ENCODE measurements at regions not wholly inside any gene's neighbourhood (a gene's known extent, or its start where the extent isn't known, plus 50 kb on each side); places are given as distances from the start of the nearest gene placed in this dataset.

DNA sequence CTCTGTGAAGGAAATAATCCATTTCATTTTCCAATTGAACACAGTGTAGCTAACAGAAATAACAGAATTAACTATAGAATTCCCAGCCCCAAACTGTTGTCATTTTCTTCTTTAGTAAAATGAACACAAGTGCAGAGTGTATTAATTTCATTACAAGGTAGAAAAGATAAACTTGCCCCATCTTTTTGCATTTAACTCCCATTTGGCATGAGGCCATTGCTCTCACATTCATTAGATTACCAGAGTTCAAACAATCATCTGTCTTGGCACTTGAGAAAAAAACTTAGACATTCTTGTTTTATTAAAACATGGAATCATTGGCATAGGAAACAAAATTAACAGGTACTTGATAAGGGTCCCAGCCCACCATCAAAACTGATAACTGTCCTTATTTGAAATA lies 821.5 kb upstream of the C9orf72 start:
- Histone ChIP-seq H3K27ac (no peak overlapping the region), H3K9ac (ENCODE audit: low read depth in 2 of 2, low read length in 2 of 2) (no peak overlapping the region), H3K27me3 (no peaks in the 10 kb centered on the region), H3K36me3 (no peaks in the 10 kb centered on the region), H3K4me3 (no peak overlapping the region), H3K4me1 (no peaks in the 10 kb centered on the region), H3K9me3 (no peaks in the 10 kb centered on the region)
- TF ChIP-seq, protein P1, sequence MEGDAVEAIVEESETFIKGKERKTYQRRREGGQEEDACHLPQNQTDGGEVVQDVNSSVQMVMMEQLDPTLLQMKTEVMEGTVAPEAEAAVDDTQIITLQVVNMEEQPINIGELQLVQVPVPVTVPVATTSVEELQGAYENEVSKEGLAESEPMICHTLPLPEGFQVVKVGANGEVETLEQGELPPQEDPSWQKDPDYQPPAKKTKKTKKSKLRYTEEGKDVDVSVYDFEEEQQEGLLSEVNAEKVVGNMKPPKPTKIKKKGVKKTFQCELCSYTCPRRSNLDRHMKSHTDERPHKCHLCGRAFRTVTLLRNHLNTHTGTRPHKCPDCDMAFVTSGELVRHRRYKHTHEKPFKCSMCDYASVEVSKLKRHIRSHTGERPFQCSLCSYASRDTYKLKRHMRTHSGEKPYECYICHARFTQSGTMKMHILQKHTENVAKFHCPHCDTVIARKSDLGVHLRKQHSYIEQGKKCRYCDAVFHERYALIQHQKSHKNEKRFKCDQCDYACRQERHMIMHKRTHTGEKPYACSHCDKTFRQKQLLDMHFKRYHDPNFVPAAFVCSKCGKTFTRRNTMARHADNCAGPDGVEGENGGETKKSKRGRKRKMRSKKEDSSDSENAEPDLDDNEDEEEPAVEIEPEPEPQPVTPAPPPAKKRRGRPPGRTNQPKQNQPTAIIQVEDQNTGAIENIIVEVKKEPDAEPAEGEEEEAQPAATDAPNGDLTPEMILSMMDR (IDR thresholded peaks at IDR 0.05), result no peak
- no peak for DNase-seq
- intact Hi-C loops (cut with DNase I), result no loop called here

DNA sequence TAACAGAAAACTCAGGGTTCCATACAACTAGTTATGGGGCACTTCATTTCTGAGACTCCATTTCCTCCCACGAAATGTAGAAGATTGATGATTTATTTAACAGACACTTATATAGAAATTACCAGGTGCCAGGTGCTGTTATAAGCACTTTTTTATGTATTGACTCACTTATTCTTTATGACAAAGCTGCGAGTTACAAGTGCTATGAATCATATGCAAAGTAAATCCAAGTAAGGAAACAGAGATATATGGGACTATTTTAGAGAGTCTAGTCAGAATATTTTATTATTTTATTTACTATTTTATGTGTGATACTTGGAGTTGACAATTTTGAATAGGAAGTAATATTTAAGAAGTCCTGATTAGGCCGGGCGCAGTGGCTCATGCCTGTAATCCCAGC lies 822.8 kb upstream of the C9orf72 start:
- Histone ChIP-seq H3K27ac (no peak overlapping the region), H3K4me1 (no peaks in the 10 kb centered on the region), H3K27me3 (no peaks in the 10 kb centered on the region), H3K9ac (ENCODE audit: low read depth in 2 of 2, low read length in 2 of 2) (no peak overlapping the region), H3K9me3 (no peaks in the 10 kb centered on the region), H3K4me3 (no peak overlapping the region), H3K36me3 (no peaks in the 10 kb centered on the region)
- DNase-seq, result no peak
- TF ChIP-seq, protein P1 (IDR thresholded peaks at IDR 0.05), result no peak
- intact Hi-C loops (cut with DNase I), result no loop called here

DNA sequence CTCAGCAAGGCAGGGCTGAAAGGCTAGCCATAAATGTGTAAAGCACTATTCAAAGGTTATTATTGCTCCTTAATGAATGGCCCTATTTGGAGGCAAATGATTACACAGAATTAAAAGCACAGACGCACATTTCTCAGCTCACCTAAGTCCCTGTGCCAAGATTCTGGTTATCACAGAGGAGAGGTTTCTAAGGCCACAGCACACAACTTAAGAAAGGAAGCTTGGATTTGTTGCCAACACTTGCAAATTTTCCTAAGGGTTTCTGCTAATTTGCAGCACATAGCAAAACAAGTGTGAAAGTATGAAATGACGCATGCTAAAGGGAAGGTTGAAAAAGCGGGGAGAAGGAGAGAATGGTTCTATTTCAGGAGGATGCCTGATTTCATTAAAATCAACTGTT lies 834.1 kb upstream of the C9orf72 start:
- H3K36me3 ChIP-seq, result no peaks in the 10 kb centered on the region
- H3K4me1 ChIP-seq, result no peaks in the 10 kb centered on the region
- TF ChIP-seq, protein P1 (IDR thresholded peaks at IDR 0.05), result no peak
- H3K27ac ChIP-seq, result no peak overlapping the region
- no peak overlapping the region for H3K9ac ChIP-seq (ENCODE audit: low read depth in 2 of 2, low read length in 2 of 2)
- no peak for DNase-seq
- no peak overlapping the region for H3K4me3 ChIP-seq
- no peaks in the 10 kb centered on the region for H3K9me3 ChIP-seq
- H3K27me3 ChIP-seq, result no peaks in the 10 kb centered on the region
- intact Hi-C loops (cut with DNase I), result no loop called here

DNA sequence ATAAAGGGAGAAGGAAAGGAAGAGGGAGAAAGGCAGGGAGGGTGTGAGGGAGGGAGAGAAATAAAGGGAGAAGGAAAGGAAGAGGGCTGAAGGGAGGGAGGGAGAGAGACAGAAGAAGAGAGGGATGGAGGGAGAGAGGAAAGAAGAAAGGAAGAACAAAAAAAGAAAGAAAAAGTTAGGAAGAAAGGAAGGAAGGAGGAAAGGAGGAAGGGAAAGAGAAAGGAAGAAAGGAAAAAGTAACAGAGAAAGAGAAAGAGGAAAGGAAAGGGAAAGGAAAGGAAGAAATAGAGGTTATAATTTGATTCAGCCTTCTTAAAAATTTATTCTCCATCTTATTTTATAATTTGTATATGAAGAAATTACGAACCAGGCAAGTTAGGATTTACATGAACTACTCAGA lies 836.6 kb upstream of the C9orf72 start:
- TF ChIP-seq, protein P1 (IDR thresholded peaks at IDR 0.05), result no peak
- Histone ChIP-seq H3K4me1 (no peaks in the 10 kb centered on the region), H3K27ac (no peak overlapping the region), H3K4me3 (no peak overlapping the region), H3K9me3 (no peaks in the 10 kb centered on the region), H3K9ac (ENCODE audit: low read depth in 2 of 2, low read length in 2 of 2) (no peak overlapping the region), H3K27me3 (no peaks in the 10 kb centered on the region), H3K36me3 (no peaks in the 10 kb centered on the region)
- no peak for DNase-seq
- intact Hi-C loops (cut with DNase I), result no loop called here

DNA sequence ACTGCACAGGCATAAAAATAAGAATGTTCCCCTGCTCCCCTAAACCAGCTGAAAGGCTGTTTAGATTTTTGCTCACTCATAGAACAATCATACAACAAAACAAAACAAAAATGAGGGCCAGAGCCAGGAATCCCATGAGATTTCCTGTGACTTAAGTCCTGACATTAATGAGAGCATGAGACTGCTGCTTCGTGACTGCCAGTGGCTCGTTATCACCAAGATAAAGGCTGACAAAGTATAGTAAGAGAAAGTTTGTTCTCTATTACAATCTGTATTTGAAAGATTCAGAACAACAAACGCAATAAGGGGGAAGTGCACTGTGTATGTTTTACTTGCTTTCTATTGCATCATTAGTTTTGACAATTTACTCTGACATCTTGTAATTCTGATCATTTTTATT lies 837.1 kb upstream of the C9orf72 start:
- H3K4me3 ChIP-seq, result no peak overlapping the region
- no peaks in the 10 kb centered on the region for H3K4me1 ChIP-seq
- TF ChIP-seq, protein P1 (IDR thresholded peaks at IDR 0.05), result no peak
- H3K9ac ChIP-seq (ENCODE audit: low read depth in 2 of 2, low read length in 2 of 2), result no peak overlapping the region
- no peak overlapping the region for H3K27ac ChIP-seq
- intact Hi-C loops (cut with DNase I), result no loop called here
- H3K36me3 ChIP-seq, result no peaks in the 10 kb centered on the region
- no peaks in the 10 kb centered on the region for H3K9me3 ChIP-seq
- H3K27me3 ChIP-seq, result no peaks in the 10 kb centered on the region
- no peak for DNase-seq

DNA sequence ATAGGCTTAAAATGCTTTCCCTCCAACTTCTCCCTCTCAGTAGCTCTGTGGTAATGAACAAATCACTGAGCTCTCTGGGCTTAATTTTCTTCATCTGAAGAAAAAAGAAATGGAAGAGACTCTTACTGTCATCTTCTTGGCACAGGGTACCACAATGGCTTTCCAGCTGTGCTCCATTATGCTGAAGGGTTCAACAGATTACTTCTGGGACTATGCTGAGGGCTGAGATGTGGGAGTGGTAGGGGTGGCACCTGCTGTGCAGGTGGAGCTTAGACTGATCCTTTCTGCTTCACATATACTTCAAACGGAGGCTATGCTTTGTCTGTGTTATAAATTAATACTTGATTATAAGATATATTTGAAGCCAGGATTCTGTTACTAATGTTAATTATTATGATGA lies 840.2 kb upstream of the C9orf72 start:
- Histone ChIP-seq H3K27ac (no peak overlapping the region), H3K9me3 (no peaks in the 10 kb centered on the region), H3K27me3 (no peaks in the 10 kb centered on the region), H3K9ac (ENCODE audit: low read depth in 2 of 2, low read length in 2 of 2) (no peak overlapping the region), H3K36me3 (no peaks in the 10 kb centered on the region), H3K4me1 (no peaks in the 10 kb centered on the region), H3K4me3 (no peak overlapping the region)
- TF ChIP-seq, protein P1 (IDR thresholded peaks at IDR 0.05), result no peak
- intact Hi-C loops (cut with DNase I), result no loop called here
- no peak for DNase-seq
